ENCODE measurements at regions not wholly inside any gene's neighbourhood (a gene's known extent, or its start where the extent isn't known, plus 50 kb on each side); places are given as distances from the start of the nearest gene placed in this dataset.

GRCh38 chr11:127330044-127330443 is 329.5 kb upstream of the KIRREL3 start:
- ATAC-seq (replicated peaks) (no peak), DNase-seq (no peak)
- H3K36me3 Mint-ChIP-seq = no peaks in the 10 kb centered on the region
- no peak overlapping the region for H3K4me3 Mint-ChIP-seq
- peaks cover 6 to 8% of the 10 kb centered on the region in 2 donors for H3K9me3 Mint-ChIP-seq
- no peaks in the 10 kb centered on the region for H3K4me1 Mint-ChIP-seq
- no peak overlapping the region for H3K27ac Mint-ChIP-seq
- no peaks in the 10 kb centered on the region for H3K27me3 Mint-ChIP-seq

- DNase-seq (no peak), ATAC-seq (replicated peaks) (no peak)
- H3K27ac Mint-ChIP-seq = no peak overlapping the region
- no peaks in the 10 kb centered on the region for H3K4me1 Mint-ChIP-seq
- no peaks in the 10 kb centered on the region for H3K27me3 Mint-ChIP-seq
- peaks cover 0 to 4% of the 10 kb centered on the region in 2 donors for H3K9me3 Mint-ChIP-seq
- H3K36me3 Mint-ChIP-seq = no peaks in the 10 kb centered on the region
- H3K4me3 Mint-ChIP-seq = no peak overlapping the region
These were observed 307.7 kb upstream of the KIRREL3 start for GRCh38 chr11:127308291-127308690.

- ATAC-seq (replicated peaks) = no peak
- no peaks in the 10 kb centered on the region for H3K36me3 Mint-ChIP-seq
These were observed 307.1 kb upstream of the KIRREL3 start for GRCh38 chr11:127307700-127308099.

GRCh38 chr11:127304634-127305033 is 304.1 kb upstream of the KIRREL3 start:
- Mint-ChIP-seq H3K4me1 (no peaks in the 10 kb centered on the region), H3K4me3 (no peak overlapping the region), H3K27ac (no peak overlapping the region), H3K9me3 (no peaks in the 10 kb centered on the region), H3K36me3 (no peaks in the 10 kb centered on the region), H3K27me3 (no peaks in the 10 kb centered on the region)
- DNase-seq = no peak
- no peak for ATAC-seq (replicated peaks)

More at GRCh38 chr11:127307700-127308099, 307.1 kb upstream of the KIRREL3 start:
- no peak overlapping the region for H3K4me3 Mint-ChIP-seq
- no peak overlapping the region for H3K27ac Mint-ChIP-seq
- peaks cover 0 to 4% of the 10 kb centered on the region in 2 donors for H3K9me3 Mint-ChIP-seq
- no peak for DNase-seq
- H3K4me1 Mint-ChIP-seq = no peaks in the 10 kb centered on the region
- no peaks in the 10 kb centered on the region for H3K27me3 Mint-ChIP-seq

GRCh38 chr11:127288926-127289325 is 288.4 kb upstream of the KIRREL3 start:
- H3K4me1 Mint-ChIP-seq = no peaks in the 10 kb centered on the region
- DNase-seq = no peak
- peaks cover 14 to 17% of the 10 kb centered on the region in 2 donors for H3K9me3 Mint-ChIP-seq
- H3K36me3 Mint-ChIP-seq = no peaks in the 10 kb centered on the region
- ATAC-seq (replicated peaks) = no peak
- no peaks in the 10 kb centered on the region for H3K27me3 Mint-ChIP-seq
- H3K27ac Mint-ChIP-seq = no peak overlapping the region
- no peak overlapping the region for H3K4me3 Mint-ChIP-seq

- H3K9me3 Mint-ChIP-seq = peaks cover 0 to 4% of the 10 kb centered on the region in 2 donors
- no peaks in the 10 kb centered on the region for H3K4me1 Mint-ChIP-seq
- DNase-seq (no peak), ATAC-seq (replicated peaks) (no peak)
- H3K4me3 Mint-ChIP-seq = no peak overlapping the region
- no peaks in the 10 kb centered on the region for H3K36me3 Mint-ChIP-seq
- H3K27me3 Mint-ChIP-seq = no peaks in the 10 kb centered on the region
- no peak overlapping the region for H3K27ac Mint-ChIP-seq
These were observed 281.0 kb upstream of the KIRREL3 start for GRCh38 chr11:127281534-127281933.

GRCh38 chr11:127275774-127276173 is 275.2 kb upstream of the KIRREL3 start:
- Mint-ChIP-seq H3K4me3 (no peak overlapping the region), H3K27me3 (peaks cover 0 to 3% of the 10 kb centered on the region in 2 donors), H3K4me1 (no peaks in the 10 kb centered on the region), H3K36me3 (no peaks in the 10 kb centered on the region), H3K9me3 (peaks cover 5 to 7% of the 10 kb centered on the region in 2 donors), H3K27ac (no peak overlapping the region)
- DNase-seq = no peak
- ATAC-seq (replicated peaks) = no peak

GRCh38 chr11:127274328-127274676 is 273.7 kb upstream of the KIRREL3 start:
- Mint-ChIP-seq H3K4me1 (no peaks in the 10 kb centered on the region), H3K27ac (no peak overlapping the region), H3K27me3 (peaks cover 0 to 3% of the 10 kb centered on the region in 2 donors), H3K9me3 (peaks cover 4 to 7% of the 10 kb centered on the region in 2 donors), H3K4me3 (no peak overlapping the region), H3K36me3 (no peaks in the 10 kb centered on the region)
- no peak for ATAC-seq (replicated peaks)
- DNase-seq = no peak

- no peak overlapping the region for H3K4me3 Mint-ChIP-seq
- no peaks in the 10 kb centered on the region for H3K36me3 Mint-ChIP-seq
- peaks cover 0 to 3% of the 10 kb centered on the region in 2 donors for H3K27me3 Mint-ChIP-seq
- DNase-seq = no peak
- peaks cover 4 to 7% of the 10 kb centered on the region in 2 donors for H3K9me3 Mint-ChIP-seq
- no peak overlapping the region for H3K27ac Mint-ChIP-seq
- ATAC-seq (replicated peaks) = no peak
- no peaks in the 10 kb centered on the region for H3K4me1 Mint-ChIP-seq
These were observed 273.2 kb upstream of the KIRREL3 start for GRCh38 chr11:127273593-127274327.

GRCh38 chr11:127270851-127271250 is 270.3 kb upstream of the KIRREL3 start:
- Mint-ChIP-seq H3K27me3 (peaks cover 0 to 3% of the 10 kb centered on the region in 2 donors), H3K4me1 (no peaks in the 10 kb centered on the region), H3K9me3 (peaks cover 7 to 16% of the 10 kb centered on the region in 2 donors), H3K27ac (no peak overlapping the region), H3K4me3 (no peak overlapping the region), H3K36me3 (no peaks in the 10 kb centered on the region)
- DNase-seq = no peak
- no peak for ATAC-seq (replicated peaks)

- Mint-ChIP-seq H3K9me3 (peaks cover 7 to 17% of the 10 kb centered on the region in 2 donors), H3K27me3 (peaks cover 0 to 3% of the 10 kb centered on the region in 2 donors), H3K27ac (no peak overlapping the region), H3K4me1 (no peaks in the 10 kb centered on the region), H3K4me3 (no peak overlapping the region), H3K36me3 (no peaks in the 10 kb centered on the region)
- DNase-seq (no peak), ATAC-seq (replicated peaks) (no peak)
These were observed 269.3 kb upstream of the KIRREL3 start for GRCh38 chr11:127269911-127270310.

- H3K4me1 Mint-ChIP-seq = no peaks in the 10 kb centered on the region
- no peak overlapping the region for H3K4me3 Mint-ChIP-seq
- ATAC-seq (replicated peaks) (no peak), DNase-seq (no peak)
- H3K27me3 Mint-ChIP-seq = peaks cover 0 to 3% of the 10 kb centered on the region in 2 donors
- no peak overlapping the region for H3K27ac Mint-ChIP-seq
- H3K9me3 Mint-ChIP-seq = peaks cover 7 to 17% of the 10 kb centered on the region in 2 donors
- no peaks in the 10 kb centered on the region for H3K36me3 Mint-ChIP-seq
These were observed 268.4 kb upstream of the KIRREL3 start for GRCh38 chr11:127268932-127269331.

- Mint-ChIP-seq H3K9me3 (peaks cover 7 to 17% of the 10 kb centered on the region in 2 donors), H3K27ac (no peak overlapping the region), H3K36me3 (no peaks in the 10 kb centered on the region), H3K4me3 (no peak overlapping the region), H3K27me3 (peaks cover 0 to 3% of the 10 kb centered on the region in 2 donors), H3K4me1 (no peaks in the 10 kb centered on the region)
- no peak for ATAC-seq (replicated peaks)
- DNase-seq = no peak
These were observed 268.0 kb upstream of the KIRREL3 start for GRCh38 chr11:127268521-127268920.

GRCh38 chr11:127259102-127259501 is 258.5 kb upstream of the KIRREL3 start:
- H3K4me3 Mint-ChIP-seq = no peak overlapping the region
- H3K36me3 Mint-ChIP-seq = no peaks in the 10 kb centered on the region
- no peaks in the 10 kb centered on the region for H3K4me1 Mint-ChIP-seq
- no peak overlapping the region for H3K27ac Mint-ChIP-seq
- peaks cover 4 to 5% of the 10 kb centered on the region in 2 donors for H3K9me3 Mint-ChIP-seq
- H3K27me3 Mint-ChIP-seq = no peaks in the 10 kb centered on the region
- no peak for DNase-seq
- no peak for ATAC-seq (replicated peaks)

- ATAC-seq (replicated peaks) = no peak
These were observed 254.6 kb upstream of the KIRREL3 start for GRCh38 chr11:127255209-127255608.

More at GRCh38 chr11:127255209-127255608, 254.6 kb upstream of the KIRREL3 start:
- no peaks in the 10 kb centered on the region for H3K27me3 Mint-ChIP-seq
- no peak overlapping the region for H3K4me3 Mint-ChIP-seq
- DNase-seq = no peak
- no peaks in the 10 kb centered on the region for H3K36me3 Mint-ChIP-seq
- peaks cover 4 to 5% of the 10 kb centered on the region in 2 donors for H3K9me3 Mint-ChIP-seq
- no peaks in the 10 kb centered on the region for H3K4me1 Mint-ChIP-seq
- H3K27ac Mint-ChIP-seq = no peak overlapping the region
